ENCODE measurements at regions not wholly inside any gene's neighbourhood (a gene's known extent, or its start where the extent isn't known, plus 50 kb on each side); places are given as distances from the start of the nearest gene placed in this dataset.

DNA sequence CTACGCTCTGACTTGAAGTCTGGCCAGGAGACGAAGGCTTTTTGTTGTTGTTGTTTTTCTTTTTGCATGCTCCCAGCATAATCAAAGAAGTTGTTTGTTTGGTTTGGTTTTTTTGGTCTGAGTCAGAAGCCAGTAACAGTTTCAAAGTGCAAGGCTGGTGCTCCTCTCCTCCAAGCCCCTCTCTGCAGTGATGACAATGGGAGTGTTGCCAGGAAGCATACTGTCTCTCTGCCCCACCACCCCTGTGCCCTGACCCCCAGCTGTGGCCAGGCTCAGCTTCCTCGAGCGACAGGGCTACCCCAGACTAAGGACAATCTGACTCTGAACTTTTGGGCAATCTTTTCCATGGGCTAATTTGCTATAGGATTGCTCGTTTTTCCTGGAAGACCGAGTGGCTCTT is 173.8 kb upstream of the PITX1 start:
- DNase-seq (ENCODE audit: low read depth in 4 of 4, low spot score in 2 of 4): no peak

- DNase-seq (ENCODE audit: low read depth in 4 of 4, low spot score in 2 of 4): no peak
Observed at GRCh38 chr5:135206862-135207261, 172.8 kb upstream of the PITX1 start.

- no peak for DNase-seq (ENCODE audit: low read depth in 4 of 4, low spot score in 2 of 4)
Observed at GRCh38 chr5:135205632-135206349, 171.8 kb upstream of the PITX1 start.

DNA sequence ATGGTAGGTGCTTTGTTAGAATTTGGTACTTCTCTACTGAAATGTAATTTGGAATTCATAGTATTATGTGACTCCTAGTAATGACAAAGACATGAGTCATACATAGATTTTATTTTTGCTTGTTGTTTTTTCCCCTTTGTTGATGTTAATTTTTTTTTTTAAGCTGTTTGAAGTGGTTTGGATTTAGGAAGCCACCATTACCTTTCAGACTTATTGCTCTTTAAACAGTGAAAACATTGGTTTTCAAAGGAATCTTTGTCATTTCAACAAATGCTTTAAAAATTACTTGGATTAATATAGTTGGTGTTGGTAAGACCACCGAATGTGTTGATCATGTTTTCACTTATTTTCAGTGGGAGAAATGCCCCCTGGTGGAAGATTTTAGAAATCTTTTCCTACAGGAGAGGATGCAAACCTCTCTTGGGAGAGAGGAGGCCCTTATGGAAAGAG is 170.1 kb upstream of the PITX1 start:
- no peak for DNase-seq (ENCODE audit: low read depth in 4 of 4, low spot score in 2 of 4)

GRCh38 chr5:135203593-135204036 is 169.6 kb upstream of the PITX1 start:
- DNase-seq (ENCODE audit: low read depth in 4 of 4, low spot score in 2 of 4): no peak

GRCh38 chr5:135203019-135203418 is 169.0 kb upstream of the PITX1 start:
- no peak for DNase-seq (ENCODE audit: low read depth in 4 of 4, low spot score in 2 of 4)

DNA sequence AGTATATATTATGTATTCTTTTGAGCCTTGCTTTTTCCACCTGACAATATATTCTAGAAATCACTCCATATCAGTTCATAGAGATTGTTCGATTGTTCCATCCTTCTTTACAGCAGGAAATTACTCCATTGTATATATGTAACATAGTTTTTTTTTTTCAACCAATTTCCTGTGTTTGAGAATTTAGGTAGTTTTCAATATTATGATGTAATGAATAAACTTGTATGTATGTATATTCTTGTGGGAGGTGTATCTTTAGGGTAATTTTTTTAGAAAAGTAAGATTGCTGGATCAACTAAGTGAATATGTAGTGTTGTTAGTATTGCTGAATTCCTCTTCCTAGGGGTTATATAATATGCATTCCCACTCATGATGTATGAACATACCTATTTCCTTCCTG is 165.9 kb upstream of the PITX1 start:
- DNase-seq (ENCODE audit: low read depth in 4 of 4, low spot score in 2 of 4): no peak

- no peak for DNase-seq (ENCODE audit: low read depth in 4 of 4, low spot score in 2 of 4)
Observed at GRCh38 chr5:135196483-135196882, 162.5 kb upstream of the PITX1 start.

DNA sequence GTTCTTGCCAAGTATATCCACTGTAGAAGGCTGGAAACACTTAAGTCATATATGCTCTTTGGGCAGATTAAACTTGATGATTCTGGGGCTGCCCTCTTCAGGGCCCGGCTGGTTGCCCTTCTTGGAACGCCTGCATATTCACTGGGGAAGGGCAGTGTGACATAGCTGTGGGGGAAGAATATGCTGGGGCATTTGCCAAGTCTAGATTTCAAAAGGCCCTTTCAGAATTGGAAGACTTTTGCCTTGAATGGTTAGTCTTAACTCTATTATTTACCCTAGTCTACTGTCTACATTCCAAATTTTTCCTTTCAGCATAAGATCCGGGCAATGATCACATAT is 161.2 kb upstream of the PITX1 start:
- DNase-seq (ENCODE audit: low read depth in 4 of 4, low spot score in 2 of 4): no peak

DNA sequence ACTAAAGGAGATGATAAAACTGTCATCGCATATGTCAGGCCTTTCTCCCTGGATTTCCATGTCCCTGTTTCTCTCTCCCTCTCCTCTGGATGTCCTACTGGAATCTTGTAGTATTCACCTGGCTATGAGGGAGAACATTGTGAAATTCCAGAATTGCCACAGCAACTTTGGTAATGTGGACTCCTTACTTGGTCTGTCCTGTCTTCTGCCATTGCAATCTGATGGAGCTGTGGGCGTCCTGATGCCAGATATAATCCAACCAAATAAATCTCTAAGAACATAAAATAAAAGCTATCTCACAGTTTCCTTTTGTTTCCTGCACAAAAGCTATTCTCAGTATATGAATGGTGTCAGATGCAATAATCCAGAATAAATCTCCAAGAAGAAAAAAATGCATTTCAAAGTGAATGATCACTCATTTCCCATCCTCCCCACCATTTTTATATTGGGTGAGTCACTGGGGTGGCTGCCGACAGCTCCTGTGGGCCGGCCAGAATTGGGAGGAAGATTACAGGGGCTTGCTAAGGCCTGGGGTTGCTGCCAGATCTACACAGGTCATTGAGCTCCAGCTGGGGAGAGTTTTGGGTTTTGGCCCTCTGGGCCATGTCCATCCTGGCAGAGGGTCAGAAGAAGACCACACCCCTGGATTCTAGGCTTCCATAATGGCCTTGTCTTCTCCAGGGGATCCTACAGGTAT is 160.7 kb upstream of the PITX1 start:
- no peak for DNase-seq (ENCODE audit: low read depth in 4 of 4, low spot score in 2 of 4)

- DNase-seq (ENCODE audit: low read depth in 4 of 4, low spot score in 2 of 4): no peak
Observed at GRCh38 chr5:135194126-135194488, 160.1 kb upstream of the PITX1 start.

DNA sequence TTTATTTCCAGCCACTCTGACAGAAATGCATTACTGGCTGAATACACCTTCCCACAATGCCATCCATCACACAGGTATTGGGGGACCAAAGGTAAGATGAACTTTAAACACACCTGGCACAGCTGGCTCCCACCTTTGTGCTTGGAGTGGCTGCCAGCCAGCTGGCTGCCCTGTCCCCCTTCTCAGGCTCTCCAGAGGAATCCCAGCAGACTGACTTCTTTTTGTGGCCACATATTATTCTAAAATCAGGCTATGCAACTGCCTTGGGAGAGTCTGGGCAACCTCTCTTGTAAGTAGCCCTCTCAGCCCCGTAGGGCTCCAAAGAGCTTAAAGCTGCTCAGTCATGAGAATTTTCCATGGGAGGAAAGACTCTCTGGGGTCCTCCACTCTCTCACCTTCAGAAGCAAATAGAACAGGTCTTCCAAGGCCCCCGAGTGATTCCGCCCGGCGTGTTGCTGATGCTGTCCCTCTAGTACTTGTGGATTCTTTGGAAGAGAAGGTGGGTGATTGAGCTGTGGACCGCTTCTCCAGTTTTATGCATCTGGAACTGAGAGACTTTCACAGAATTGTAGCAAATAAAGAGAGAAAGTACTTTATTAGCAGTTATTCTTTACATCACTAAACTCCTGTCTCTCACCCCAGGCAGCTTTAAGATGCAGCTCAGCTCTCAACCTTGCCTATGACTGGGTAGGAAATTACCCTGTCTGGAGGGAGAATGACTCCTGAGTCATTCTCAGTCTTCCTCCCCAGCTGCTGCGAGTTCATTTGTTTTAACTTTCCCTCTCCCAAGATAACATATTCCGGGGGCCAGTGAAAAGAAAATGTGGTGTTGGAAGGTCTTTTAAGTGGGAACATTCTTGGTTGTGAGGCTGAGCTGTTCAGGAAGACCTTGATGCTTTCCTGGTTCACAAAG is 159.4 kb upstream of the PITX1 start:
- no peak for DNase-seq (ENCODE audit: low read depth in 4 of 4, low spot score in 2 of 4)

- no peak for DNase-seq (ENCODE audit: low read depth in 4 of 4, low spot score in 2 of 4)
Observed at GRCh38 chr5:135192351-135192750, 158.3 kb upstream of the PITX1 start.

- DNase-seq (ENCODE audit: low read depth in 4 of 4, low spot score in 2 of 4): peak; percentile 23 to 75 (median 56)
Observed at GRCh38 chr5:135191084-135191826, 157.2 kb upstream of the PITX1 start.

- DNase-seq (ENCODE audit: low read depth in 4 of 4, low spot score in 2 of 4): peak in 2 of 4 donors; percentile 23 to 41
Observed at GRCh38 chr5:135190416-135191083, 156.5 kb upstream of the PITX1 start.

- DNase-seq (ENCODE audit: low read depth in 4 of 4, low spot score in 2 of 4): no peak
Observed at GRCh38 chr5:135189024-135189423, 155.0 kb upstream of the PITX1 start.

DNA sequence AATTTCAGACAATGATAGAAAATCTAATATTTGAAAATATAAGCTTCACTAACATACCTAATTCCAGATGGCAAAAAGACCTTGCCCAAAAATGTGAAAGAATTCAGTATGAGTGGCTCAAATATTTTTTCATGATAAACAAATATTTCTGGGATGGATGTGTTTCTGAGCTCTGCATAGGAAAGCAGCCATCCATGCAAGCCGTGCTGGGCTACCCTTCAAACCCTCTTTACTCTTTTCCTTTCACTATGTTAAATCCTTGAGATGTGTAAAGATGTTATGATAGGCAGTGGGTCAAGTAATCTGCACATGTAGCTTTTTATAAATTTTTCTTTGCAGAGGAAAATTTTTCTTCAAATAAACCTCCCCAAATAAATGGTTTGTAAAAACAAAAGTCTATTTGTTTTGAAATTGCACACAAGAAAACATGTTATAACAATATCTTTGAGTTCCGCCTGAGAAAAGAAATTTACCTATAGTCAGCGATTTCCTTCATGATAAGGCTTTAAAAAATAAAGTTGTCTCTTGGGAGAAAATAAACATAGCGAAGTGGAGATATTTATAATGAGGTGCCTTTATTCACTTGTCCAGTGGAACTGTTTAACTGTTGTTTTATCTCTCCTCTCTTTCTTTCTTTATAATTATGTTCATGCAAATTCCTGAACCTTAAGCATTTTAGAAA is 154.3 kb upstream of the PITX1 start:
- DNase-seq (ENCODE audit: low read depth in 4 of 4, low spot score in 2 of 4): no peak

DNA sequence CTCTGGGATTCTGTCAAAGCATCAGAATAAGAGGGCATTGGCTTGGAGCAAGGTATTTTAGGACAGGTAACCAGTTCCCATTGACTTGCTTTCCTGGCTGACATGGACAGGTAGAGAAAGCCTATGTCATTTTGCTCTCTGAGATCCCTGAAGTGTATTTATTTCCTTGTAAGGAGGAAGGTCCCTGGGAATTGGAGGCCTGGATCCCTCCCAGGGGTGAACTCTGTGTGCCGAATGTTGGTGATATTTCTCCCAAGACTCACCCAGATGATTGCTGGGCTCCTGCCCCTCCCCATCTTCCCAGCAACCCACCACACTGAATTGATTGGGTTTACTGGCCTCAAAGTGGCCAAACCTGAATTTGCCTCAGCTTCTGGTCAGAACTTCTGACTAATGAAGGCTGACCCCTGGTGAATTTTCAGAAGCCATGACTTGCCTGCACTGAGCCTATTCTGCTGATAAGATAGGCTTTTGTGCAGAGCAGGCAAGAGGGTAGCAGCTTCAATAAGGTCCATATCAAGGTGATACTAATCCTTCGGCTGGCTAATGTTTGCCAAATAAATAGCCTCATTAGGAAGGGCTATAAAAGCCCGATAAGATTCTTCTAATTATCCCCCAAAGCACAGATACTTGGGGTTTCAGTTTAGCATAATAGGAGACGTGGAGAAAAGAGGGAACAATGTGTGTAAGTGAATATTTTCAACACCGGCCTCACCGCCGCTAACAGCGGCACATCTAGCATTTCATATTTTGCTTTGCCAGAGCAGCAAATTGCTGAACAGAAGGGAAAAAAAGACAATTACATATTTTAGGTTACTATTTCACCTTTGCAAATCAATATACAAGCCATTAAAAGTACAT is 152.9 kb upstream of the PITX1 start:
- DNase-seq (ENCODE audit: low read depth in 4 of 4, low spot score in 2 of 4): no peak

Measured in left renal cortex interstitium (tissue), 4 donors.